K562 (cell line): ENCODE measurements at regions not wholly inside any gene's neighbourhood (a gene's known extent, or its start where the extent isn't known, plus 50 kb on each side); places are given as distances from the start of the nearest gene placed in this dataset.

ENCODE experiments used
- ATAC-seq: fragments of 200-7000 bp; cut with Tn5 transposase; 3 replicates; pipeline ENCODE4 v1.9.1; 2020; ENCODE audit warnings: moderate library complexity
- BruUV-seq: library from RNA; stranded (reverse); fragments of 400-500 nt; replicated peaks from 2 replicates; lab custom pipeline; 2021; lab: Mats Ljungman, UMichigan
- CTCF ChIA-PET: fragments of 300-600 bp; formaldehyde crosslinking; extraction: SDS; loops from one replicate; lab custom pipeline; 2021; ENCODE audit warnings: low intra/inter-chr PET ratio; lab: Yijun Ruan, JAX
- POLR2A ChIA-PET: fragments of 300-600, 350-650 bp; sonication (Branson Sonifier 250); formaldehyde crosslinking; extraction: SDS; loops from one replicate; lab custom pipeline; 2021; ENCODE audit warnings: antibody characterized with exemption, inconsistent platforms; lab: Yijun Ruan, JAX
- DNase-seq, 4 experiments: peaks; one replicate each; pipeline versions ENCODE4 v3.0.0 to v3.0.0-alpha.2; 2011 to 2018; ENCODE audit warnings: low spot score in 3 of 4, mixed read lengths in 3 of 4; ENCODE audit errors: extremely low read depth in 1 of 4
- FAIRE-seq: peaks from 2 replicates; lab custom pipeline; 2011; peaks lifted over from hg19 to GRCh38; lab: Jason Lieb, UNC
- H2AFZ ChIP-seq: 2 replicates; pipeline ENCODE4 v1.6.0; 2011; ENCODE audit warnings: low read depth, low read length, control low read depth, inconsistent platforms
- H3K27ac ChIP-seq: fragments of 200-600 bp; 3 replicates; pipeline ENCODE4 v1.8.0; 2011; ENCODE audit warnings: low read depth, mild to moderate bottlenecking, control low read depth, inconsistent platforms, low read length, moderate library complexity, mixed read lengths; ENCODE audit errors: extremely low read depth
- H3K27me3 ChIP-seq, 2 experiments: fragments of 300-600 bp in 1 of 2; 2 replicates in 1 of 2; 3 replicates in 1 of 2; pipeline versions ENCODE4 v1.6.0 to v1.8.0; 2011; ENCODE audit warnings: inconsistent platforms in 2 of 2, low read length in 2 of 2, mild to moderate bottlenecking in 1 of 2, mixed read lengths in 1 of 2, moderate library complexity in 1 of 2; ENCODE audit not compliant: control insufficient read depth in 2 of 2, insufficient read depth in 2 of 2
- H3K36me3 ChIP-seq: fragments of 300-600 bp; 3 replicates; pipeline ENCODE4 v1.8.0; 2011; ENCODE audit warnings: mild to moderate bottlenecking, low read length, inconsistent platforms; ENCODE audit not compliant: control insufficient read depth, insufficient read depth
- H3K4me1 ChIP-seq, 2 experiments: fragments of 200-600 bp in 1 of 2; replicated peaks in 1 of 2; 2 replicates in 1 of 2; 3 replicates in 1 of 2; pipeline versions ENCODE4 v1.5.1 to v1.8.0; 2011; ENCODE audit warnings: inconsistent platforms in 2 of 2, low read length in 2 of 2, mild to moderate bottlenecking in 1 of 2, mixed read lengths in 1 of 2, moderate library complexity in 1 of 2; ENCODE audit not compliant: control insufficient read depth in 2 of 2, insufficient read depth in 2 of 2
- H3K4me2 ChIP-seq: 2 replicates; pipeline ENCODE4 v1.6.1; 2011; ENCODE audit warnings: low read length, control low read depth, inconsistent platforms, mixed read lengths; ENCODE audit not compliant: insufficient read depth
- H3K4me3 ChIP-seq: fragments of 200-600 bp; sonication (generic), shearing (Covaris generic); 2 replicates; pipeline ENCODE4 v1.5.1; 2016; ENCODE audit warnings: control low read depth, inconsistent platforms
- H3K79me2 ChIP-seq: fragments of 200-600 bp; 3 replicates; pipeline ENCODE4 v1.8.0; 2011; ENCODE audit warnings: low read length, inconsistent platforms; ENCODE audit not compliant: control insufficient read depth, insufficient read depth
- H3K9ac ChIP-seq, 2 experiments: 2 replicates each; pipeline versions ENCODE4 v1.6.0 to v1.6.1; 2011; ENCODE audit warnings: low read depth in 2 of 2, low read length in 2 of 2, control low read depth in 1 of 2, inconsistent platforms in 1 of 2, mild to moderate bottlenecking in 1 of 2, mixed read lengths in 1 of 2; ENCODE audit not compliant: insufficient read depth in 1 of 2
- H3K9me1 ChIP-seq: one replicate; pipeline ENCODE4 v1.6.0; 2011; ENCODE audit warnings: inconsistent platforms, mild to moderate bottlenecking, low read length, moderate library complexity; ENCODE audit not compliant: control insufficient read depth, insufficient read depth
- H3K9me3 ChIP-seq: replicated peaks from 2 replicates; pipeline ENCODE4 v1.5.1; 2011; ENCODE audit warnings: low read depth, low read length, inconsistent platforms; ENCODE audit not compliant: control insufficient read depth, insufficient read depth
- H4K20me1 ChIP-seq: replicated peaks from 2 replicates; pipeline ENCODE4 v1.6.1; 2011; ENCODE audit warnings: low read length, inconsistent platforms, mixed read lengths; ENCODE audit not compliant: control insufficient read depth, insufficient read depth
- CBFB ChIP-seq: sonication (generic); formaldehyde crosslinking; IDR thresholded peaks from 2 replicates; pipeline ENCODE4 v1.4.0; 2020; ENCODE audit warnings: mild to moderate bottlenecking, missing genetic modification reagents
- CREB3L1 ChIP-seq: fragments of 450-650 bp; IDR thresholded peaks from 2 replicates; pipeline ENCODE4 v1.6.1; 2014; ENCODE audit warnings: low read depth, mild to moderate bottlenecking, moderate library complexity, borderline replicate concordance
- ELK3 ChIP-seq: fragments of 450-650 bp; formaldehyde crosslinking; IDR thresholded peaks from 2 replicates; pipeline ENCODE4 v1.4.0; 2020; ENCODE audit warnings: mild to moderate bottlenecking
- HMBOX1 ChIP-seq: sonication (generic); IDR thresholded peaks from 2 replicates; pipeline ENCODE4 v1.6.1; 2016
- IRF9 ChIP-seq: fragments of 450-650 bp; IDR thresholded peaks from 2 replicates; pipeline ENCODE4 v1.6.1; 2016; ENCODE audit warnings: missing biosample characterization, missing genetic modification characterization
- KHSRP ChIP-seq: fragments of 450-650 bp; IDR thresholded peaks from 2 replicates; pipeline ENCODE4 v1.6.1; 2017
- NFIC ChIP-seq: fragments of 450-650 bp; IDR thresholded peaks from 2 replicates; pipeline ENCODE4 v1.6.1; 2017; ENCODE audit warnings: mild to moderate bottlenecking, inconsistent platforms
- TBP ChIP-seq: optimal IDR thresholded peaks from 2 replicates; pipeline ENCODE3; 2011; ENCODE audit warnings: low read depth, low read length, improper control_type of control experiment
- ZBTB7A ChIP-seq: IDR thresholded peaks from 2 replicates; pipeline ENCODE4 v1.6.1; 2011; ENCODE audit warnings: low read depth, mild to moderate bottlenecking, low read length, moderate library complexity, borderline replicate concordance; ENCODE audit not compliant: control insufficient read depth
- ZC3H4 ChIP-seq: sonication (generic); formaldehyde crosslinking; IDR thresholded peaks from 2 replicates; pipeline ENCODE4 v1.9.0; 2021; ENCODE audit warnings: missing genetic modification reagents, borderline replicate concordance
- WGBS: fragments of 100-300 bp; shearing (Covaris generic); methylation state at CpG from one replicate; pipeline ENCODE4 v1.1.6; 2016; ENCODE audit warnings: low coverage, mixed read lengths; ENCODE audit not compliant: insufficient coverage; ENCODE audit errors: missing lambda C conversion rate; 5-methylcytosine and 5-hydroxymethylcytosine counted together
- in situ Hi-C: fragments of 300-500 bp; cut with MboI; formaldehyde crosslinking; loops from 4 replicates; pipeline ENCODE4 v1.15.0; 2018; ENCODE audit warnings: inconsistent platforms, mixed read lengths
- intact Hi-C: fragments of 100-400 bp; cut with micrococcal nuclease; formaldehyde crosslinking; loops from 2 replicates; pipeline ENCODE4 v1.14.2; 2022

- 0% methylated on average over 1 of the region's 1 CpG for WGBS
- no peak overlapping the region for H3K27ac ChIP-seq
- H3K4me2 ChIP-seq, result no peak overlapping the region
- FAIRE-seq, result no peak
- TF ChIP-seq ELK3 (CRISPR knock-in tag) (no peak), KHSRP (no peak), TBP (no peak), ZBTB7A (no peak)
- TF ChIP-seq, all 486 proteins: peak for 0
- intact Hi-C loops, result no loop called here
- Histone ChIP-seq H3K9me3 (no peaks in the 10 kb centered on the region), H3K27me3 (peaks cover 0 to 5% of the 10 kb centered on the region in 2 experiments; a peak in 2 of 5 replicates), H4K20me1 (no peaks in the 10 kb centered on the region), H3K9me1 (no peaks in the 10 kb centered on the region), H3K36me3 (no peaks in the 10 kb centered on the region), H3K9ac (no peak overlapping the region), H2AFZ (no peak overlapping the region), H3K4me3 (no peak overlapping the region), H3K79me2 (no peaks in the 10 kb centered on the region), H3K4me1 (no peaks in the 10 kb centered on the region)
- in situ Hi-C loops, result no loop called here
- ChIA-PET POLR2A (no interaction called here), CTCF (no interaction called here)
- no peak for DNase-seq
- ATAC-seq, result no peak
- BruUV-seq, result no TSS peak
Observed at GRCh38 chr5:72045692-72046091, 61.6 kb upstream of the MAP1B start.

DNA sequence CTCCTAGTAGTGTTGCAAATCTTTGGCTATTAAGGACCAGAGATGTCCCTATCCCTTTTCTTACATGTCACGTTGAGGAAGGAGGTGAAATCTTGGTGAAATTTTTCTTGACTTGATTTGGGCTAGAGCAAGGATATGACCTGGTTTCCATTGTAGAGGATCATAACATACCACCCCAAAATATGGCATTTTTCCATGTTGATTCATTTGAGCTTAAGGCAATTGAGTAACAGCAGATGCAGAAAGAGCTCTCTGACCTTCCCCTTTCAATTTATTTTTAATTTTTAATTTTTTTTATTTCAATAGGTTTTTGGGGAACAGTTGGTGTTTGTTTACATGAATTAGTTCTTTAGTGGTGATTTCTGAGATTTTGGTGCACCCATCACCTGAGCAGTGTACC lies 61.2 kb upstream of the MAP1B start:
- DNase-seq (no peak), FAIRE-seq (no peak), ATAC-seq (no peak)
- WGBS, result 0% methylated on average over 1 of the region's 1 CpG
- no peak overlapping the region for H3K4me3 ChIP-seq
- BruUV-seq, result no TSS peak
- no peaks in the 10 kb centered on the region for H3K9me3 ChIP-seq
- H3K4me1 ChIP-seq, result no peaks in the 10 kb centered on the region
- H3K4me2 ChIP-seq, result no peak overlapping the region
- no peak overlapping the region for H3K9ac ChIP-seq
- in situ Hi-C loops (no loop called here), intact Hi-C loops (no loop called here)
- peaks cover 0 to 5% of the 10 kb centered on the region in 2 experiments; a peak in 2 of 5 replicates for H3K27me3 ChIP-seq
- H3K27ac ChIP-seq, result no peak overlapping the region
- H3K36me3 ChIP-seq, result no peaks in the 10 kb centered on the region
- no peaks in the 10 kb centered on the region for H3K9me1 ChIP-seq
- no peak overlapping the region for H2AFZ ChIP-seq
- ChIA-PET CTCF (no interaction called here), POLR2A (no interaction called here)
- H4K20me1 ChIP-seq, result no peaks in the 10 kb centered on the region
- H3K79me2 ChIP-seq, result no peaks in the 10 kb centered on the region
- TF ChIP-seq IRF9 (tag) (no peak), HMBOX1 (no peak), ZC3H4 (CRISPR knock-in tag) (no peak), NFIC (no peak), CBFB (CRISPR knock-in tag) (no peak), CREB3L1 (no peak)
